OCI-LY7 (cell line): ENCODE measurements at regions not wholly inside any gene's neighbourhood (a gene's known extent, or its start where the extent isn't known, plus 50 kb on each side); places are given as distances from the start of the nearest gene placed in this dataset.

ENCODE experiments used
- EZH2phosphoT487 ChIP-seq: fragments of 200-600 bp; sonication (generic); IDR thresholded peaks from 2 replicates; pipeline ENCODE4 v1.6.1; 2018; ENCODE audit warnings: low read depth, borderline replicate concordance, mild to moderate bottlenecking, mixed run types, antibody characterized with exemption, low read length, moderate library complexity, mixed read lengths
- TF ChIP-seq, protein P1 (sequence below): fragments of 200-600 bp; sonication (generic); conservative IDR thresholded peaks from 2 replicates; pipeline ENCODE4 v1.5.1; 2014; ENCODE audit warnings: mild to moderate bottlenecking, antibody characterized with exemption, low read length, moderate library complexity, mixed read lengths

DNA sequence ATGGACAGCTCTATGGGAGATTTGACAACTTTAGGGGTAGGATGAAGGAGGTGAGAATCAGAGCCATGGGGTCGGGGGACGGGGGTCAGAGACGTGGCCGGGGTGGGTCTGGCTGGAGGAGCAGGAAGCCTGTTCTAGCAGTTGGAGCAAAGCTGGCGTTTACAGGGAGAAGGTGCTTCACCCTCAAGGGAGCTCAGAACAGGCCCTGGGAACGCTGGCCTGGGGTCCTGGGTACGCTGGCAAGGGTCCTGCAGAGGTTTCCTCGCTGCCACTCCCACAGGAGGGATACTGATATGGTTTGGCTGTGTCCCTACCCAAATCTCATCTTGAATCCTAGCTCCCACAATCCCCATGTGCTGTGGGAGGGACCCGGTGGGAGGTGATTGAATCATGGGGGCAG lies 205.0 kb upstream of the ARL4C start:
- TF ChIP-seq, protein P1, sequence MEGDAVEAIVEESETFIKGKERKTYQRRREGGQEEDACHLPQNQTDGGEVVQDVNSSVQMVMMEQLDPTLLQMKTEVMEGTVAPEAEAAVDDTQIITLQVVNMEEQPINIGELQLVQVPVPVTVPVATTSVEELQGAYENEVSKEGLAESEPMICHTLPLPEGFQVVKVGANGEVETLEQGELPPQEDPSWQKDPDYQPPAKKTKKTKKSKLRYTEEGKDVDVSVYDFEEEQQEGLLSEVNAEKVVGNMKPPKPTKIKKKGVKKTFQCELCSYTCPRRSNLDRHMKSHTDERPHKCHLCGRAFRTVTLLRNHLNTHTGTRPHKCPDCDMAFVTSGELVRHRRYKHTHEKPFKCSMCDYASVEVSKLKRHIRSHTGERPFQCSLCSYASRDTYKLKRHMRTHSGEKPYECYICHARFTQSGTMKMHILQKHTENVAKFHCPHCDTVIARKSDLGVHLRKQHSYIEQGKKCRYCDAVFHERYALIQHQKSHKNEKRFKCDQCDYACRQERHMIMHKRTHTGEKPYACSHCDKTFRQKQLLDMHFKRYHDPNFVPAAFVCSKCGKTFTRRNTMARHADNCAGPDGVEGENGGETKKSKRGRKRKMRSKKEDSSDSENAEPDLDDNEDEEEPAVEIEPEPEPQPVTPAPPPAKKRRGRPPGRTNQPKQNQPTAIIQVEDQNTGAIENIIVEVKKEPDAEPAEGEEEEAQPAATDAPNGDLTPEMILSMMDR = no peak
- TF ChIP-seq EZH2phosphoT487 = no peak
